A549 (cell line): ENCODE measurements at regions not wholly inside any gene's neighbourhood (a gene's known extent, or its start where the extent isn't known, plus 50 kb on each side); places are given as distances from the start of the nearest gene placed in this dataset.

Source experiments
- ATAC-seq, 2 experiments: fragments of 200-7000 bp in 1 of 2; fragments of >200 bp in 1 of 2; cut with Nextera tagmentation in 1 of 2; cut with Tn5 transposase in 1 of 2; 3 replicates each; pipeline versions ENCODE4 v1.8.0 to v1.9.1; 2018 to 2020; ENCODE audit warnings: mild to moderate bottlenecking in 1 of 2, moderate library complexity in 1 of 2
- CTCF ChIA-PET: fragments of 300-600 bp; sonication (Branson Sonifier 250); formaldehyde crosslinking; extraction: SDS; loops from one replicate; lab custom pipeline; 2021; ENCODE audit warnings: antibody characterized with exemption, inconsistent platforms; lab: Yijun Ruan, JAX
- POLR2A ChIA-PET: fragments of 350-600 bp; formaldehyde crosslinking; extraction: SDS; loops from one replicate; lab custom pipeline; 2021; ENCODE audit warnings: antibody characterized with exemption, inconsistent platforms; lab: Yijun Ruan, JAX
- DNase-seq, 2 experiments: peaks; one replicate each; pipeline versions ENCODE4 v3.0.0 to v3.0.0-alpha.2; 2011 to 2016; ENCODE audit warnings: low read depth in 1 of 2, low spot score in 1 of 2
- FAIRE-seq: peaks from 2 replicates; lab custom pipeline; 2011; peaks lifted over from hg19 to GRCh38; lab: Jason Lieb, UNC
- H3K27ac ChIP-seq, 2 experiments: fragments of >200 bp; sonication (Bioruptor Twin); formaldehyde crosslinking; 3 replicates each; pipeline ENCODE4 v1.5.1; 2016 to 2017
- H3K4me1 ChIP-seq: fragments of >200 bp; sonication (Bioruptor Twin); formaldehyde crosslinking; 3 replicates; pipeline ENCODE4 v1.6.1; 2016
- H3K4me2 ChIP-seq: fragments of >200 bp; sonication (Bioruptor Twin); formaldehyde crosslinking; 3 replicates; pipeline ENCODE4 v1.6.1; 2016
- H3K4me3 ChIP-seq: fragments of >200 bp; sonication (Bioruptor Twin); formaldehyde crosslinking; 3 replicates; pipeline ENCODE4 v1.5.1; 2016
- H3K9me3 ChIP-seq: fragments of >200 bp; sonication (Bioruptor Twin); formaldehyde crosslinking; 3 replicates; pipeline ENCODE4 v1.6.1; 2016
- CBX8 ChIP-seq: fragments of 200-600 bp; sonication (generic); IDR thresholded peaks from 2 replicates; pipeline ENCODE4 v1.6.1; 2016
- CHD2 ChIP-seq: fragments of 150-350 bp; IDR thresholded peaks from 2 replicates; pipeline ENCODE4 v1.6.1; 2014; ENCODE audit warnings: low read length; ENCODE audit not compliant: partially characterized antibody
- CHD4 ChIP-seq: fragments of 200-600 bp; sonication (generic); IDR thresholded peaks from 2 replicates; pipeline ENCODE4 v1.6.1; 2016; ENCODE audit warnings: antibody characterized with exemption, mild to moderate bottlenecking, borderline replicate concordance
- ELK1 ChIP-seq: fragments of 150-350 bp; IDR thresholded peaks from 2 replicates; pipeline ENCODE4 v1.6.1; 2014; ENCODE audit warnings: low read depth, mild to moderate bottlenecking, low read length
- FOSL2 ChIP-seq, 2 experiments: fragments of 450-650 bp in 1 of 2; fragments of >200 bp in 1 of 2; sonication (Bioruptor Twin) in 1 of 2; formaldehyde crosslinking; IDR thresholded peaks; 2 replicates each; pipeline versions ENCODE4 v1.5.0 to v1.6.1; 2016 to 2020; ENCODE audit warnings: mild to moderate bottlenecking in 1 of 2, moderate library complexity in 1 of 2
- FOXS1 ChIP-seq: fragments of 250-450 bp; sonication (Bioruptor Pico); IDR thresholded peaks from 2 replicates; pipeline ENCODE4 v1.5.0; 2020; ENCODE audit warnings: mild to moderate bottlenecking, moderate library complexity
- HDAC2 ChIP-seq: fragments of 200-600 bp; sonication (generic); IDR thresholded peaks from 2 replicates; pipeline ENCODE4 v1.6.1; 2016
- HOXA7 ChIP-seq: fragments of 250-450 bp; sonication (Bioruptor Pico); IDR thresholded peaks from 2 replicates; pipeline ENCODE4 v1.5.0; 2020; ENCODE audit warnings: mild to moderate bottlenecking, moderate library complexity
- HOXB5 ChIP-seq: fragments of 250-450 bp; sonication (Bioruptor Pico); IDR thresholded peaks from 2 replicates; pipeline ENCODE4 v1.5.0; 2020; ENCODE audit warnings: mild to moderate bottlenecking, moderate library complexity
- KDM1A ChIP-seq: fragments of 200-600 bp; sonication (generic); IDR thresholded peaks from 2 replicates; pipeline ENCODE4 v1.6.1; 2016; ENCODE audit warnings: low read depth, mild to moderate bottlenecking
- KDM5A ChIP-seq: fragments of 200-600 bp; sonication (generic); IDR thresholded peaks from 2 replicates; pipeline ENCODE4 v1.6.1; 2016; ENCODE audit warnings: antibody characterized with exemption, mild to moderate bottlenecking
- MAZ ChIP-seq: fragments of 150-350 bp; IDR thresholded peaks from 2 replicates; pipeline ENCODE4 v1.6.1; 2014; ENCODE audit warnings: antibody characterized with exemption, low read depth, low read length, borderline replicate concordance
- MYC ChIP-seq: IDR thresholded peaks from 2 replicates; pipeline ENCODE4 v1.6.1; 2012; ENCODE audit warnings: mild to moderate bottlenecking, inconsistent platforms, low read length, improper control_type of control experiment, borderline replicate concordance
- NFE2L2 ChIP-seq: fragments of 150-350 bp; conservative IDR thresholded peaks from 2 replicates; pipeline ENCODE4 v1.6.1; 2014; ENCODE audit warnings: low read length
- PBX3 ChIP-seq: IDR thresholded peaks from 2 replicates; pipeline ENCODE4 v1.6.1; 2012
- POLR2A ChIP-seq: IDR thresholded peaks from 2 replicates; pipeline ENCODE4 v1.6.1; 2012; ENCODE audit warnings: mild to moderate bottlenecking, low read length
- POLR2AphosphoS2 ChIP-seq: conservative IDR thresholded peaks from 2 replicates; pipeline ENCODE4 v1.6.1; 2012; ENCODE audit warnings: low read length, improper control_type of control experiment, inconsistent platforms
- REST ChIP-seq: fragments of 200-600 bp; sonication (generic); IDR thresholded peaks from 2 replicates; pipeline ENCODE4 v1.6.1; 2016; ENCODE audit warnings: antibody characterized with exemption, mild to moderate bottlenecking, moderate library complexity
- RFX5 ChIP-seq: fragments of 450-650 bp; IDR thresholded peaks from 2 replicates; pipeline ENCODE4 v1.7.1; 2014; ENCODE audit warnings: antibody characterized with exemption, mild to moderate bottlenecking, moderate library complexity
- RNF2 ChIP-seq: fragments of 200-600 bp; sonication (generic); IDR thresholded peaks from 2 replicates; pipeline ENCODE4 v1.6.1; 2016; ENCODE audit warnings: low read depth, mild to moderate bottlenecking, antibody characterized with exemption, moderate library complexity, borderline replicate concordance
- SMC3 ChIP-seq: fragments of >200 bp; sonication (Bioruptor Twin); formaldehyde crosslinking; IDR thresholded peaks from 3 replicates; pipeline ENCODE4 v1.6.1; 2018; ENCODE audit warnings: inconsistent platforms
- ZC3H11A ChIP-seq: fragments of 450-650 bp; IDR thresholded peaks from 2 replicates; pipeline ENCODE4 v1.6.1; 2014; ENCODE audit warnings: antibody characterized with exemption, mild to moderate bottlenecking
- WGBS: methylation state at CpG from one replicate; pipeline ENCODE4 v1.1.6; 2017; ENCODE audit errors: missing lambda C conversion rate; 5-methylcytosine and 5-hydroxymethylcytosine counted together
- TF ChIP-seq, protein P1 (sequence below): IDR thresholded peaks from 2 replicates; pipeline ENCODE4 v1.6.1; 2012; ENCODE audit warnings: low read depth, borderline replicate concordance
- TF ChIP-seq, protein P2 (sequence below): fragments of 450-650 bp; IDR thresholded peaks from 2 replicates; pipeline ENCODE4 v1.6.1; 2014; ENCODE audit warnings: antibody characterized with exemption

GRCh38 chr11:42490506-42490905, 821.3 kb upstream of the API5 start:
- DNase-seq (no peak), FAIRE-seq (no peak), ATAC-seq (no peak)
- Histone ChIP-seq H3K9me3 (no peaks in the 10 kb centered on the region), H3K4me2 (no peak overlapping the region), H3K4me3 (no peak overlapping the region), H3K27ac (no peak overlapping the region), H3K4me1 (no peaks in the 10 kb centered on the region)
- ChIA-PET CTCF (no interaction called here), POLR2A (no interaction called here)
- TF ChIP-seq HOXA7 (CRISPR knock-in tag) (no peak), ZC3H11A (no peak), PBX3 (no peak), MYC (no peak), REST (no peak)
- TF ChIP-seq, protein P1, sequence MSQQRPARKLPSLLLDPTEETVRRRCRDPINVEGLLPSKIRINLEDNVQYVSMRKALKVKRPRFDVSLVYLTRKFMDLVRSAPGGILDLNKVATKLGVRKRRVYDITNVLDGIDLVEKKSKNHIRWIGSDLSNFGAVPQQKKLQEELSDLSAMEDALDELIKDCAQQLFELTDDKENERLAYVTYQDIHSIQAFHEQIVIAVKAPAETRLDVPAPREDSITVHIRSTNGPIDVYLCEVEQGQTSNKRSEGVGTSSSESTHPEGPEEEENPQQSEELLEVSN = no peak
- 4% methylated on average over 3 of the region's 3 CpGs for WGBS

GRCh38 chr11:42494459-42494858, 817.3 kb upstream of the API5 start:
- WGBS = 44% methylated on average over 9 of the region's 9 CpGs
- TF ChIP-seq CHD2 (no peak), KDM1A (no peak), FOXS1 (CRISPR knock-in tag) (no peak), POLR2AphosphoS2 (no peak), PBX3 (no peak), FOSL2 (IDR thresholded peaks at IDR 0.05) (no peak), FOSL2 (CRISPR knock-in tag; IDR thresholded peaks at IDR 0.05) (no peak), RNF2 (no peak), SMC3 (no peak), ELK1 (no peak), MAZ (no peak), RFX5 (no peak), HDAC2 (no peak), CBX8 (no peak), NFE2L2 (no peak), CHD4 (no peak), HOXB5 (CRISPR knock-in tag) (no peak), POLR2A (no peak), KDM5A (no peak)
- TF ChIP-seq, protein P2, sequence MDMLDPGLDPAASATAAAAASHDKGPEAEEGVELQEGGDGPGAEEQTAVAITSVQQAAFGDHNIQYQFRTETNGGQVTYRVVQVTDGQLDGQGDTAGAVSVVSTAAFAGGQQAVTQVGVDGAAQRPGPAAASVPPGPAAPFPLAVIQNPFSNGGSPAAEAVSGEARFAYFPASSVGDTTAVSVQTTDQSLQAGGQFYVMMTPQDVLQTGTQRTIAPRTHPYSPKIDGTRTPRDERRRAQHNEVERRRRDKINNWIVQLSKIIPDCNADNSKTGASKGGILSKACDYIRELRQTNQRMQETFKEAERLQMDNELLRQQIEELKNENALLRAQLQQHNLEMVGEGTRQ = no peak
- no peak overlapping the region for H3K27ac ChIP-seq
- no peak overlapping the region for H3K4me3 ChIP-seq
- ChIA-PET CTCF (no interaction called here), POLR2A (no interaction called here)
- H3K4me1 ChIP-seq = no peaks in the 10 kb centered on the region
- DNase-seq = no peak
- no peak for FAIRE-seq
- ATAC-seq = no peak
- no peaks in the 10 kb centered on the region for H3K9me3 ChIP-seq
- H3K4me2 ChIP-seq = no peak overlapping the region
